Heart right ventricle (tissue), 16 donors: ENCODE measurements at regions not wholly inside any gene's neighbourhood (a gene's known extent, or its start where the extent isn't known, plus 50 kb on each side); places are given as distances from the start of the nearest gene placed in this dataset.
"Not testable (repeated sequence)": the region's sequence is repeated elsewhere in the genome, so short reads cannot be mapped to it uniquely, and the experiment has no call there.

Source experiments
- ATAC-seq, 8 donors: fragments of 200-7000 bp; cut with Tn5 transposase; one replicate each; pipeline ENCODE4 v1.9.1; 2020; ENCODE audit warnings: mild to moderate bottlenecking in 8 of 8, moderate library complexity in 8 of 8, moderate number of reproducible peaks in 1 of 8
- DNase-seq, 2 donors: peaks; one replicate each; pipeline ENCODE4 v3.0.0-alpha.2; 2020
- H3K27ac ChIP-seq, 10 donors: fragments of 200-600 bp; sonication (generic) in 2 of 10; one replicate each; pipeline versions ENCODE4 v1.5.0 to v1.8.0; 2020 to 2022; ENCODE audit warnings: mild to moderate bottlenecking in 3 of 10
- H3K27me3 ChIP-seq, 7 donors: fragments of 200-600 bp; one replicate each; pipeline ENCODE4 v1.8.0; 2021 to 2022; ENCODE audit warnings: mild to moderate bottlenecking in 2 of 7
- H3K36me3 ChIP-seq, 9 donors: fragments of 200-600 bp; sonication (generic) in 1 of 9; one replicate each; pipeline versions ENCODE4 v1.5.0 to v1.8.0; 2020 to 2022; ENCODE audit warnings: mild to moderate bottlenecking in 2 of 9
- H3K4me1 ChIP-seq, 9 donors: fragments of 200-600 bp; sonication (generic) in 1 of 9; one replicate each; pipeline versions ENCODE4 v1.5.0 to v1.8.0; 2020 to 2022; ENCODE audit warnings: mild to moderate bottlenecking in 4 of 9
- H3K4me3 ChIP-seq, 10 donors: fragments of 200-600 bp; sonication (generic) in 2 of 10; one replicate each; pipeline versions ENCODE4 v1.5.0 to v1.8.0; 2020 to 2022; ENCODE audit warnings: mild to moderate bottlenecking in 7 of 10, moderate library complexity in 2 of 10
- H3K9me3 ChIP-seq, 11 donors: fragments of 200-600 bp in 10 of 11; sonication (generic) in 2 of 11; one replicate each; pipeline versions ENCODE4 v1.5.0 to v1.8.0; 2013 to 2022; ENCODE audit warnings: mild to moderate bottlenecking in 2 of 11, control low read depth in 1 of 11, moderate library complexity in 1 of 11
- WGBS, 2 donors: extraction: QIAGEN DNeasy Blood & Tissue Kit; methylation state at CpG; one replicate each; pipeline ENCODE4 v1.1.7; 2013; ENCODE audit warnings: inconsistent platforms in 1 of 2; 5-methylcytosine and 5-hydroxymethylcytosine counted together
- intact Hi-C, 10 donors: fragments of 100-400 bp; cut with DNase I; formaldehyde crosslinking; loops; one replicate each; pipeline versions ENCODE4 v1.11.1 to v1.14.2; 2022
- TF ChIP-seq, protein P1 (sequence below), 9 donors: fragments of 200-600 bp; sonication (generic) in 2 of 9; IDR thresholded peaks; one replicate each; pipeline versions ENCODE4 v1.5.0 to v1.8.0; 2021 to 2022; ENCODE audit warnings: antibody characterized with exemption in 9 of 9, mild to moderate bottlenecking in 5 of 9, moderate library complexity in 1 of 9
- donor health status: Arrhythmogenic right ventricular cardiomyopathy.
- donor health status: ischemic (EF 13 %, LVEDD 7.1; RV severe dilation, severe dysfunction).
- donor health status: healthy with polysubstance abuse.
- donor health status: DM: no; HTN: yes; CAD: no.
- donor health status: DM: no; HTN: no; CAD: no.
- donor health status: ischemic (EF 25% LVEDD 6.9; RV normal size, moderate dysfunction).
- donor health status: ischemic (EF 25% LVEDD 5.7; RV mildly dilated, moderate dysfunction).
- donor health status: healthy.
- donor health status: DM: yes; HTN: yes; CAD: no.
- donor health status: Ischemic cardiomyopathy.
- donor health status: ischemic (EF 35%, LVEDD 5.7; RV mildly dilated, moderate dysfunction).
- donor health status: nonischemic (EF 11% LVEDD 7.7; RV severe dilation, severe dysfunction).
- donor health status: DM: yes; HTN: yes; CAD: no.
- donor health status: PGD.
- donor health status: ischemic (EF 29% LVEDD 5.4; RV normal size, mild dysfunction).
- donor health status: nonischemic (EF 23%, LVEDD 6.1; RV moderate dilation, normal function).

DNA sequence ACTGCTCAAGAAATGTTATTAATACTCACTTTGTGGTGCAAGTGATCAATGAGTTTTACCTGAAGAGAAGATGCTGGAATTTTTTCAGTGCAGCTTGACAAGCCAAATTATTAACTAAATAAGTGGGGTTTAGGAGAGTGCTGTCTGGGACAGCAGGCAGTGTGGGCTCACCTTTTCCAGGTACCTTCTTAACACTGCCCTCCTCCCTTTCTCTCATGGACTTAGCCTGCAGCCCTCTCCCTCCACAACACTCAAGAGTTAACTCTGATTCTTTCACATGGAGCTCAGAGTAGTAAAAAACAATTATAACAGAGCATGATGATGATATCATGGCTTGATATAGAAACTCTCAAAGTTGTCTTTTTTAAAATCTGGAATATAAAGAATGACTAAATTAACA, 404.8 kb upstream of the SLC30A5 start:
- Histone ChIP-seq H3K4me3 (no peak overlapping the region), H3K4me1 (no peaks in the 10 kb centered on the region), H3K9me3 (peaks cover 0 to 26% (median 0%) of the 10 kb centered on the region in 11 donors), H3K27me3 (no peaks in the 10 kb centered on the region), H3K27ac (no peak overlapping the region), H3K36me3 (no peaks in the 10 kb centered on the region)
- intact Hi-C loops: no loop called here
- ATAC-seq: no peak
- DNase-seq: no peak
- TF ChIP-seq, protein P1, sequence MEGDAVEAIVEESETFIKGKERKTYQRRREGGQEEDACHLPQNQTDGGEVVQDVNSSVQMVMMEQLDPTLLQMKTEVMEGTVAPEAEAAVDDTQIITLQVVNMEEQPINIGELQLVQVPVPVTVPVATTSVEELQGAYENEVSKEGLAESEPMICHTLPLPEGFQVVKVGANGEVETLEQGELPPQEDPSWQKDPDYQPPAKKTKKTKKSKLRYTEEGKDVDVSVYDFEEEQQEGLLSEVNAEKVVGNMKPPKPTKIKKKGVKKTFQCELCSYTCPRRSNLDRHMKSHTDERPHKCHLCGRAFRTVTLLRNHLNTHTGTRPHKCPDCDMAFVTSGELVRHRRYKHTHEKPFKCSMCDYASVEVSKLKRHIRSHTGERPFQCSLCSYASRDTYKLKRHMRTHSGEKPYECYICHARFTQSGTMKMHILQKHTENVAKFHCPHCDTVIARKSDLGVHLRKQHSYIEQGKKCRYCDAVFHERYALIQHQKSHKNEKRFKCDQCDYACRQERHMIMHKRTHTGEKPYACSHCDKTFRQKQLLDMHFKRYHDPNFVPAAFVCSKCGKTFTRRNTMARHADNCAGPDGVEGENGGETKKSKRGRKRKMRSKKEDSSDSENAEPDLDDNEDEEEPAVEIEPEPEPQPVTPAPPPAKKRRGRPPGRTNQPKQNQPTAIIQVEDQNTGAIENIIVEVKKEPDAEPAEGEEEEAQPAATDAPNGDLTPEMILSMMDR (IDR thresholded peaks at IDR 0.05): no peak

DNA sequence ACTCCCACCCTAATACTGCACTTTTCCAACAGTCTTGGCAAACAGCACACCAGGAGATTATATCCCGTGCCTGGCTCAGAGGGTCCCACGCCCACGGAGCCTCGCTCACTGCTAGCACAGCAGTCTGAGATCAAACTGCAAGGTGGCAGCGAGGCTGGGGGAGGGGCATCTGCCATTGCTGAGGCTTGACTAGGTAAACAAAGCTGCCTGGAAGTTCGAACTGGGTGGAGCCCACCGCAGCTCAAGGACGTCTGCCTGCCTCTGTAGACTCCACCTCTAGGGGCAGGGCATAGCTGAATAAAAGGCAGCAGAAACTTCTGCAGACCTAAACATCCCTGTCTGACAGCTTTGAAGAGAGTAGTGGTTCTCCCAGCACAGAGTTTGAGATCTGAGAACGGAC, 401.9 kb upstream of the SLC30A5 start:
- H3K4me1 ChIP-seq, DNase-seq, H3K4me3 ChIP-seq, intact Hi-C loops, ATAC-seq, H3K27me3 ChIP-seq, H3K36me3 ChIP-seq, H3K27ac ChIP-seq: not testable (repeated sequence)
- peaks cover 0 to 26% (median 0%) of the 10 kb centered on the region in 11 donors for H3K9me3 ChIP-seq
- 82 to 85% methylated on average over 5 to 7 of the region's 9 CpGs for WGBS, 2 donors

DNA sequence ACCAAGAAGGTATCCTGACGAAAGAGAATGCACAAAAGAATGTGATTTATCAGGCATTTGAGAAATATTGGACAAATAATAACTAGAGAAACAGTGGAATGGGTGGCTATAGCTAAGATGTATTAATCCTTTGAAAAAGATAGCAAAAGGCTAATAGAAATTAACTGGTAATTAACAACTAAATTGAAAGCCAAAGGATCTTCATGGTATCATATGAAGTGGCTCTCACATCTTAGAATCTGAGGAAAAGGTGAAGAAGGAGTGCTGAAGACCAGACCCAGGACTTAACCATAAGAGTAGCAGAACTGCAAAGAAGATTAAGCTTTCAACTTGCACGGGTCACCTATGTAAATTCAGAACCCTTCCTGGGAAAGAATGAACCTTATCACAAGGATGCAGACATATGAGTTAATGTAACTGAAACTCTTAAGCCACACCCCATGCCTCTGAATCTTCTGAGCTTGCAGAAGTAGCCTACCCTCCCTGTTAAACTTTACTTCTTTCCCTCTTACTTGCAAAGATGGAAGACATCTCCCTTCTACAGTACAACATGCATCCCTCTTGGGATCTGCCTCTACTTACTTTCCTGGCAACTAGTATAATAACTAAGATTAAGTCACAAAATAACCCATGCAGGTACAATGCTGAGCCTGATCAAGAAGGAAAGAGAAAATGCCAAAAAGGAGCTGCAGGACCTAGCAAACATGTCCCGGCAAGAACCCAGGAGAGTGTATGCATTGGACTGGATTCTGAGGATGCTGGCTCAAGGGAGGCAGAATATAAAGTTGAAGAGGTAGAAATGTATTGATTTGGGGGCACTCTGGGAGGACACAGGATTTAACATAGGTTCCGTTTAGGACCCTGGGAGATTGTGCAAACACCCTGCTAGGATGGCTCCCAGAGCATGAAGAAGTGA, 395.5 kb upstream of the SLC30A5 start:
- peaks cover 0 to 11% (median 0%) of the 10 kb centered on the region in 11 donors for H3K9me3 ChIP-seq
- WGBS, 2 donors: 83 to 86% methylated on average over 4 of the region's 4 CpGs
- intact Hi-C loops: no loop called here
- H3K4me3 ChIP-seq: no peak overlapping the region
- TF ChIP-seq, protein P1 (IDR thresholded peaks at IDR 0.05): no peak
- H3K27me3 ChIP-seq: no peaks in the 10 kb centered on the region
- no peaks in the 10 kb centered on the region for H3K4me1 ChIP-seq
- no peak overlapping the region for H3K27ac ChIP-seq
- no peaks in the 10 kb centered on the region for H3K36me3 ChIP-seq
- ATAC-seq (no peak), DNase-seq (no peak)

DNA sequence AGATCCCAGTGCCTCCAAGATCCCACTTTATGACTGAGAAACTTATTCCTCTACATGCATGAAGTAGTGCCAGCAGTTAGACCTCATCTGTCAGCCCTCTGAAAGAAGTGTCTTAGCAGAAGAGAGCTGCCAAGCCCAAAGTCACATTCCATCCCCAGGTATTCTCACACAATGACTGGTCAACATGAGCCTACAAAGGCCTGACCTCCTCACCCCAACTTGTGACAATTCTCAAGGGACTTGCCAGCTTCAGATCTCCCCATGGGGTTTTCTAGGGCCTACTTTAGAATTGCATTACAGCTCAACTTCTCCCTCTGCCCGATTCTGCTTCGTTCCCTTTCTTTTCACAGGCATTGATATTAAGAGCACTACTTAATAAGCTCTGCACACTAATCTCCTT, 393.8 kb upstream of the SLC30A5 start:
- H3K27ac ChIP-seq: no peak overlapping the region
- intact Hi-C loops: no loop called here
- ATAC-seq (no peak), DNase-seq (no peak)
- 93 to 98% methylated on average over 2 of the region's 2 CpGs for WGBS, 2 donors
- no peak overlapping the region for H3K4me3 ChIP-seq
- H3K27me3 ChIP-seq: no peaks in the 10 kb centered on the region
- no peaks in the 10 kb centered on the region for H3K36me3 ChIP-seq
- peaks cover 0 to 11% (median 0%) of the 10 kb centered on the region in 11 donors for H3K9me3 ChIP-seq
- H3K4me1 ChIP-seq: no peaks in the 10 kb centered on the region
- TF ChIP-seq, protein P1 (IDR thresholded peaks at IDR 0.05): no peak

DNA sequence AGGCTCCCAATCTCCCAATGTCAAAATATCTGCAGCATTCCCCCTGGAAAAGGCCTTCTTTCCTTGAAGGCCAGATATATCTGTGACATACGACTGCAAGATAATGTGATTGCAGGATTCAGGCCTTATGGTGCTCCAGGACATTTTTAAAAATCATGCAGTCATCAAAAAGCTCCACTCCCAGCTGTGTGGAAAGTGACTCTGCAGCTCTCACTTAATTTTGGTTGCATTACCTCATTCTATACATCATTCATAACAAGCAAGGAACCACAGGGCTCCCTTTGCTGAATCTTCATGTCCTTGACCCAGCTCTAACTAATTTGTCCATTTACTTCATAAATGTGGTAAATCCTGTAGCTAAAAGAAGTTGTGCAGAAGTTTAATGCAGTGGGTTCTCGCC, 386.2 kb upstream of the SLC30A5 start:
- ATAC-seq: no peak
- TF ChIP-seq, protein P1 (IDR thresholded peaks at IDR 0.05): no peak
- Histone ChIP-seq H3K4me1 (peaks cover 0 to 35% (median 17%) of the 10 kb centered on the region in 9 donors), H3K36me3 (no peaks in the 10 kb centered on the region), H3K27me3 (no peaks in the 10 kb centered on the region), H3K9me3 (no peaks in the 10 kb centered on the region), H3K4me3 (no peak overlapping the region), H3K27ac (no peak overlapping the region)
- WGBS, 2 donors: 68 to 88% methylated on average over 2 of the region's 2 CpGs
- intact Hi-C loops: no loop called here
- no peak for DNase-seq
